ENCODE measurements at regions not wholly inside any gene's neighbourhood (a gene's known extent, or its start where the extent isn't known, plus 50 kb on each side); places are given as distances from the start of the nearest gene placed in this dataset.

GRCh38 chr20:23246717-23247664 lies 103.6 kb upstream of the NXT1 start:
- no peak for TF ChIP-seq CTCF (conservative IDR thresholded peaks at IDR 0.05)
- TF ChIP-seq ZFX (IDR thresholded peaks at IDR 0.05) = no peak
